Lower leg skin (tissue), 4 donors: ENCODE measurements at regions not wholly inside any gene's neighbourhood (a gene's known extent, or its start where the extent isn't known, plus 50 kb on each side); places are given as distances from the start of the nearest gene placed in this dataset.

Source experiments
- DNase-seq, 2 donors: peaks; one replicate each; pipeline ENCODE4 v3.0.0-alpha.2; 2019; ENCODE audit warnings: low spot score in 2 of 2
- H3K4me3 ChIP-seq: fragments of 200-600 bp; sonication (generic); 2 replicates; pipeline ENCODE4 v1.5.1; 2017; ENCODE audit warnings: mild to moderate bottlenecking, low read depth; ENCODE audit not compliant: poor library complexity, severe bottlenecking
- POLR2A ChIP-seq, 2 donors: fragments of 450-650 bp; IDR thresholded peaks; one replicate each; pipeline ENCODE4 v1.6.1; 2016 to 2017; ENCODE audit warnings: antibody characterized with exemption in 2 of 2, mild to moderate bottlenecking in 1 of 2, moderate library complexity in 1 of 2
- WGBS, 2 donors: methylation state at CpG; one replicate each; pipeline ENCODE4 v1.1.5; 2018; 5-methylcytosine and 5-hydroxymethylcytosine counted together
- intact Hi-C: fragments of 100-400 bp; cut with DNase I; formaldehyde crosslinking; loops from one replicate; pipeline ENCODE4 v1.15.0; 2023; ENCODE audit warnings: low total_unique reads
- TF ChIP-seq, protein P1 (sequence below), 3 donors: fragments of 450-650 bp; IDR thresholded peaks; one replicate each; pipeline ENCODE4 v1.5.1; 2016; ENCODE audit warnings: antibody characterized with exemption in 3 of 3, mild to moderate bottlenecking in 3 of 3, moderate library complexity in 2 of 3

DNA sequence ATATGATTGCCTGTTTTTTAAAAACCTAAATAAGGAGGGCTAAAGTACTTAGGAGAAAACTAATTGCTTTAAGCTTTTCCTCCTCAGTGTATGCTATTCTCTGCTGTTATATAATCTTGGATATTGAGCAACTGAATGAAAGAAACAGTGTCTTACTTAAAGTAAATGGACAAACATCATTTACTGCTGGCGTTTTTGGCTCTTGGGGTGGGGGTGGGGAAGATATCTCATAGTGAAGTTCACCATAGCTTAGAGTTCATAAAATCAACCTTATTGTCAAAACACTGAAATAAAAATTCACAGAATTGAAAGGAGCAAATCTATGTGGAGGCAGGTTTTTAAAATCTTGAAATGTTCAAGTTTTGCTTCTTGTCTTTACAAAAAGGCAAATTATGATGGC lies 256.4 kb upstream of the SOX2 start:
- no peak overlapping the region for H3K4me3 ChIP-seq
- WGBS, 2 donors, result 36 to 50% methylated on average over 1 of the region's 1 CpG
- intact Hi-C loops, result no loop called here
- no peak for DNase-seq
- TF ChIP-seq, protein P1, sequence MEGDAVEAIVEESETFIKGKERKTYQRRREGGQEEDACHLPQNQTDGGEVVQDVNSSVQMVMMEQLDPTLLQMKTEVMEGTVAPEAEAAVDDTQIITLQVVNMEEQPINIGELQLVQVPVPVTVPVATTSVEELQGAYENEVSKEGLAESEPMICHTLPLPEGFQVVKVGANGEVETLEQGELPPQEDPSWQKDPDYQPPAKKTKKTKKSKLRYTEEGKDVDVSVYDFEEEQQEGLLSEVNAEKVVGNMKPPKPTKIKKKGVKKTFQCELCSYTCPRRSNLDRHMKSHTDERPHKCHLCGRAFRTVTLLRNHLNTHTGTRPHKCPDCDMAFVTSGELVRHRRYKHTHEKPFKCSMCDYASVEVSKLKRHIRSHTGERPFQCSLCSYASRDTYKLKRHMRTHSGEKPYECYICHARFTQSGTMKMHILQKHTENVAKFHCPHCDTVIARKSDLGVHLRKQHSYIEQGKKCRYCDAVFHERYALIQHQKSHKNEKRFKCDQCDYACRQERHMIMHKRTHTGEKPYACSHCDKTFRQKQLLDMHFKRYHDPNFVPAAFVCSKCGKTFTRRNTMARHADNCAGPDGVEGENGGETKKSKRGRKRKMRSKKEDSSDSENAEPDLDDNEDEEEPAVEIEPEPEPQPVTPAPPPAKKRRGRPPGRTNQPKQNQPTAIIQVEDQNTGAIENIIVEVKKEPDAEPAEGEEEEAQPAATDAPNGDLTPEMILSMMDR (IDR thresholded peaks at IDR 0.05), result no peak
- TF ChIP-seq POLR2A (IDR thresholded peaks at IDR 0.05), result no peak

DNA sequence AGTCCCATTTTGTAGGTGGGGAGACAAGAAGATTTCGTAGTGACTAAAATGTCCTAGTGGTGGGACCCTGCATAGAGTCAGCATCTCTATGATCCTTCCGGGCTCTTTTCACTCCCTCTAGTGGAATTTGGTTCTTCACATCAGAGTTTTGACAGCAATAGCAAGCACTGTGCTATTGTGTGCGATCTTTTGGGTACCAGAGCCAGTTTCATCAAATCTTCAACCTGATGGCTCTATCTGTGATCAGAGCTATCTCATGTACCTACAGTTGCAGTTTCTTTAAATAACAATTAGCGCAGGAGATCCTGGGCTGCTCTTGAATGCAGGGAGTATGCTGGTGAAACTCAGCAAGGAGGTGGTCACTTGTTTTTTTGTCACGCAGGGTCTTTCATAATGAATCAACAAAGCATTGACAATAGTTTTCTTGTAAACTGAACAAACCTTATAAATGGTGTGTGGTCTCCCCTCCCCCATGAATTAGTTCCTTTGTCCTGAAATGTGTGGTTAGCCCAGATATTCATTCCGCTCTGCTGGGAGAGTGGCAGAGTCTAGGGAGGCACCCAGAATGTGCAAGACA lies 257.2 kb upstream of the SOX2 start:
- TF ChIP-seq, protein P1 (IDR thresholded peaks at IDR 0.05), result no peak
- TF ChIP-seq POLR2A (IDR thresholded peaks at IDR 0.05), result no peak
- no peak overlapping the region for H3K4me3 ChIP-seq
- WGBS, 2 donors, result 82 to 86% methylated on average over 6 of the region's 6 CpGs
- no peak for DNase-seq
- intact Hi-C loops, result no loop called here

DNA sequence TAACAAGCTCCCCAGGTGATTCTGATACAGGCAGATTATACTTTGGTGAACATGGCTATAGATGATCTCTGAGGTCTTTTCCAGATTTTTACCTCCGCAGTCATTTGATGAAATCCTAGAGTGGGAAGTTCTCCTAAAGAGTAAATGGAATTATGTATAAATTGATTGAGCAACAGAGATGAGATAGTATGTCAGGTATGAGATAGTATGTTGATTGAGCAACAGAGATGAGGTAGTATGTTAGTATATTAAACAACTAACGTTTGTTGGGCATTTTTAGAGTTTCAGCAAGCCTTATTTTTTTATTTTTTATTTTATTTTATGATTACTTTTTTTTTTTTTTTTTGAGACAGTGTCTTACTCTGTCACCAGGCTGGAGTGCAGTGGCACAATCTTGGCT lies 265.0 kb upstream of the SOX2 start:
- 69 to 72% methylated on average over 2 of the region's 2 CpGs for WGBS, 2 donors
- DNase-seq, result no peak
- TF ChIP-seq, protein P1 (IDR thresholded peaks at IDR 0.05), result no peak
- TF ChIP-seq POLR2A (IDR thresholded peaks at IDR 0.05), result no peak
- intact Hi-C loops, result no loop called here
- H3K4me3 ChIP-seq, result no peak overlapping the region

DNA sequence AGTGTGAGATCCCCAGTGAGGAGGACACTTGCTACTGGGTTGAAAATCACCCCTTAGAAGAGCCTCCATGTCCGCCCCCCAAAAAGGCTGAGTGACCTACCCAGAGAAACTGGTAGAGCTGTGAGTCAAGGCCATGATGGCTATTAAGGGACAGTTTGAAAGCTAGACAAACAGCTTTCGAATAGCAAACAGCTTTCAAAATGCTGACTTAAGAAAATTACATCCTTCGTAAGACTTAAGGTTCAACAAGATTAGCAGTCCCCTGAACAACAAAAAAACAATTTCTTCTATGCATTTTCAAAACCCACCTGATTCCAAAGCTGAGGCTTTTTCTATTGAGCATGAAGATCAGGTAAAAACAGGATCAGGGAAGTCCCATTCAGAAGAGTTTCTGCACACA lies 269.7 kb upstream of the SOX2 start:
- TF ChIP-seq, protein P1 (IDR thresholded peaks at IDR 0.05), result no peak
- no peak for TF ChIP-seq POLR2A (IDR thresholded peaks at IDR 0.05)
- H3K4me3 ChIP-seq, result no peak overlapping the region
- WGBS, 2 donors, result 90 to 94% methylated on average over 3 of the region's 3 CpGs
- DNase-seq, result no peak
- intact Hi-C loops, result no loop called here

DNA sequence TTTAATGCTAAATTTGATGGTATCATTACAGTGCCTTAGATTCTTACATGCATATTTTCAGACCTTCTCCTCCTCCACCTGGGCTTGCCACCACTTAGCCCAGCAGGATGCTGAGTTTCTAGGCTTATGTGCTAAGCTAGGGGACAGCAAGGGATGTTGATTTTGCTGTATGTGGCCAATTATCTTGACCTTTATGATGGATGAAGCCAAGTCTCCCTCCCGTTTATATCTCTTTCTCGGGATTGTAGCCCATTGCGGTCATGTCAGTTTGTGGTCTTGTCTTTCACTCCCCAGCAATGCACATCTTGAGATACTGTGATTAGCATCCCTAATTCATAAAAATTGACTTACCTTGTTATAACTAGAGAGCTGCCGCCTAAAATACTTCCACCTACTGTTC lies 278.7 kb upstream of the SOX2 start:
- TF ChIP-seq, protein P1 (IDR thresholded peaks at IDR 0.05), result no peak
- TF ChIP-seq POLR2A (IDR thresholded peaks at IDR 0.05), result no peak
- intact Hi-C loops, result no loop called here
- no peak for DNase-seq
- H3K4me3 ChIP-seq, result no peak overlapping the region
- WGBS, 2 donors, result 76 to 77% methylated on average over 4 of the region's 4 CpGs

DNA sequence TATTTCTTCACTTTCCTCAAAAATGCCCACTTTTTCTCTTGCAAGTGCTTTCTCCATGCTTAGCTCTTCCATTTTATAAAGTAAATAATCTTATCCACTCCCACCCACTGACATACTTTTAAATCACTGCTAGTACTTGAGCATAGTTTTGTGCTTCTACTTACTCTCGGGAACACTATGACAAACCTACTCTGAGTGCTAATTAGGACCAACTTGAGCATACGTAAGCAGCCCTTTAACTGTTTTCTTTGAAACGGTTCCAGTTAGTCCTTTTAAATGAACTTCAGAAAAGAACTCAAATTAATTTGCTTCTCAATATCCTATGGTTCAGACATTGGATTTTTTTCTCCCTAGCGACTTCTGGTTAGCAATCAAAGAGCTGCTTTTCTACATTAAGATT lies 280.0 kb upstream of the SOX2 start:
- TF ChIP-seq POLR2A (IDR thresholded peaks at IDR 0.05), result no peak
- TF ChIP-seq, protein P1 (IDR thresholded peaks at IDR 0.05), result no peak
- intact Hi-C loops, result no loop called here
- H3K4me3 ChIP-seq, result no peak overlapping the region
- DNase-seq, result no peak
- 56 to 59% methylated on average over 4 of the region's 4 CpGs for WGBS, 2 donors
